Esophagus squamous epithelium (tissue), 4 donors: ENCODE measurements at regions not wholly inside any gene's neighbourhood (a gene's known extent, or its start where the extent isn't known, plus 50 kb on each side); places are given as distances from the start of the nearest gene placed in this dataset.

Experiments
- CTCF ChIP-seq, 6 experiments: fragments of 450-650 bp in 4 of 6; fragments of 200-600 bp in 2 of 6; sonication (generic) in 2 of 6; IDR thresholded peaks; one replicate each; pipeline ENCODE4 v1.5.1; 2016 to 2019; ENCODE audit warnings: antibody characterized with exemption in 6 of 6, mild to moderate bottlenecking in 4 of 6, moderate library complexity in 4 of 6
- POLR2A ChIP-seq, 4 donors: fragments of 450-650 bp; IDR thresholded peaks; one replicate each; pipeline ENCODE4 v1.6.1; 2017; ENCODE audit warnings: antibody characterized with exemption in 4 of 4, mild to moderate bottlenecking in 4 of 4, moderate library complexity in 3 of 4

- TF ChIP-seq CTCF (IDR thresholded peaks at IDR 0.05) (no peak), POLR2A (IDR thresholded peaks at IDR 0.05) (no peak)
Observed at GRCh38 chr6:155586090-155586489, 130.5 kb upstream of the NOX3 start.
